ENCODE measurements at regions not wholly inside any gene's neighbourhood (a gene's known extent, or its start where the extent isn't known, plus 50 kb on each side); places are given as distances from the start of the nearest gene placed in this dataset.
"Not testable (repeated sequence)": the region's sequence is repeated elsewhere in the genome, so short reads cannot be mapped to it uniquely, and the experiment has no call there.

GRCh38 chr9:81058782-81059181 lies 630.6 kb downstream of the TLE1 start:
- FAIRE-seq: no peak

- no peak for FAIRE-seq
These were observed 635.9 kb downstream of the TLE1 start for GRCh38 chr9:81053298-81054025.

- FAIRE-seq: no peak
These were observed 636.5 kb downstream of the TLE1 start for GRCh38 chr9:81052846-81053245.

- no peak for FAIRE-seq
These were observed 642.1 kb downstream of the TLE1 start for GRCh38 chr9:81047280-81047679.

- FAIRE-seq: no peak
These were observed 643.7 kb downstream of the TLE1 start for GRCh38 chr9:81045658-81046057.

- no peak for FAIRE-seq
These were observed 651.5 kb downstream of the TLE1 start for GRCh38 chr9:81037889-81038288.

- no peak for FAIRE-seq
These were observed 653.7 kb downstream of the TLE1 start for GRCh38 chr9:81035601-81036000.

GRCh38 chr9:81035171-81035570 lies 654.2 kb downstream of the TLE1 start:
- FAIRE-seq: no peak

- no peak for FAIRE-seq
These were observed 656.5 kb downstream of the TLE1 start for GRCh38 chr9:81032831-81033230.

- FAIRE-seq: no peak
These were observed 657.2 kb downstream of the TLE1 start for GRCh38 chr9:81032030-81032572.

- no peak for FAIRE-seq
These were observed 657.8 kb downstream of the TLE1 start for GRCh38 chr9:81031422-81032029.

- no peak for FAIRE-seq
These were observed 659.3 kb downstream of the TLE1 start for GRCh38 chr9:81030027-81030426.

- no peak for FAIRE-seq
These were observed 660.8 kb downstream of the TLE1 start for GRCh38 chr9:81028504-81028903.

- FAIRE-seq: no peak
These were observed 667.2 kb downstream of the TLE1 start for GRCh38 chr9:81022177-81022576.

GRCh38 chr9:81014945-81015344 lies 674.4 kb downstream of the TLE1 start:
- not testable (repeated sequence) for FAIRE-seq

GRCh38 chr9:81013191-81013590 lies 676.2 kb downstream of the TLE1 start:
- FAIRE-seq: not testable (repeated sequence)

GRCh38 chr9:81002906-81003305 lies 686.4 kb downstream of the TLE1 start:
- no peak for FAIRE-seq

GRCh38 chr9:81002242-81002641 lies 687.1 kb downstream of the TLE1 start:
- FAIRE-seq: no peak

GRCh38 chr9:80995759-80996158 lies 693.6 kb downstream of the TLE1 start:
- no peak for FAIRE-seq

- FAIRE-seq: no peak
These were observed 694.5 kb downstream of the TLE1 start for GRCh38 chr9:80994892-80995291.

- peak; percentile 47 for FAIRE-seq
These were observed 703.8 kb downstream of the TLE1 start for GRCh38 chr9:80985595-80985994.

GRCh38 chr9:80976403-80976802 lies 712.9 kb downstream of the TLE1 start:
- no peak for FAIRE-seq

GRCh38 chr9:80970377-80970776 lies 719.0 kb downstream of the TLE1 start:
- not testable (repeated sequence) for FAIRE-seq

GRCh38 chr9:80968611-80969010 lies 720.7 kb downstream of the TLE1 start:
- no peak for FAIRE-seq
